HT1080 (cell line): ENCODE measurements at regions not wholly inside any gene's neighbourhood (a gene's known extent, or its start where the extent isn't known, plus 50 kb on each side); places are given as distances from the start of the nearest gene placed in this dataset.
"Not testable (repeated sequence)": the region's sequence is repeated elsewhere in the genome, so short reads cannot be mapped to it uniquely, and the experiment has no call there.

ENCODE experiments used
- DNase-seq: peaks from one replicate; pipeline ENCODE4 v3.0.0-alpha.2; 2015; ENCODE audit warnings: low read depth

DNA sequence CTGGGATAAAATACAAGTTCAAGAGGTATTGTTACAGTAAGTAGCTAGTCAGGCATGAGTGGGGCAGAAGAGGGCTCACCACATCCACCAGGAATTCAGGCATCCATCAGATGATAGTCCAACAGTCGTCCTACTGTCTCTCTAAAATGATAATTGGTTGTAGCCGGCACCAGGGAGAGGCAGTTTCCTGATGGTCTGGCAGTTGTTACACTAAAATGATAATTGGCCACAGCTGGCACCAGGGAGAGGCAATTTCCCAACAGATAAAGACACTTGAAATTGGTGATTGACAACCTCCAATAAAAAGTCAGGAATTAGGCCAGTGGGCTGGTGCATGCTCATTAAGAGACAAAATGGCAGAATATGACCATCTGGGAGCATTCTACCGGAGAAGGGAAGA, 545.8 kb downstream of the AMY1C start:
- no peak for DNase-seq

DNA sequence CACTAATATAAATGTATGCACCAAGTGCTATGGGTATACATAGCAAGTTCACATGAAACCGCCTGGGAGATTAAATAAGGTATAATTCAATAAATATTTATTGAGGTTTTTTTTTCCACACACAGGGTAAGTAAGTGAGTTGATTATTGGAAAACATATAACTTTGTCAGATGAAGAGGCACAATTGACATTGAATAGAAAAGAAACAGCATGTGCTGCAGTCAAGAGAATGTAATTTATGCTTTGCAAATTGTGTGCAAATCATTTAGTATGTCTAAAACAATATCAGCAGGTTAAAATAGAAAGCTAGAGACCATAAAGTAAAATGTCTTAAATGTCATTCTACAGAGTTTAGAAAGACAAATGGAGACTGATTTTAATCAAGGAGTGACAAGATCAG, 560.0 kb downstream of the AMY1C start:
- no peak for DNase-seq

DNA sequence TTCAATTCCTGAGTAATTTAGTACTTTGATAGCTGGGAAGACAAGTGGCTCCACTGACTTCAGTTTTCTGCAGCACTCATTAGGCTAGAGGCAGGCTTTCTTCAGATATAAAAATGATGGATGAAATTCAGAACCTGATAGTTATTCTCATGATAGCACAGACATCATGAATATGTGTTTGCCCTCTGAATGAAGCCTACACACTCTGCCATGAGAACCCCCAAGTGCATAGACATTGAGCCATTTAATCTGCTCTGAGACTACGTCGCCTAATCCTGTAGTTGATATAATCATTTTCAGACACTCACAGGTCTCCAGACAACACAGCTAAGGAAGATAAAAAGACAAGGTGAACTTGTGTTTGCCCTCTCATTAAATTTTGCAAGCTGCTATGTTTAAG, 566.1 kb downstream of the AMY1C start:
- DNase-seq, result no peak

DNA sequence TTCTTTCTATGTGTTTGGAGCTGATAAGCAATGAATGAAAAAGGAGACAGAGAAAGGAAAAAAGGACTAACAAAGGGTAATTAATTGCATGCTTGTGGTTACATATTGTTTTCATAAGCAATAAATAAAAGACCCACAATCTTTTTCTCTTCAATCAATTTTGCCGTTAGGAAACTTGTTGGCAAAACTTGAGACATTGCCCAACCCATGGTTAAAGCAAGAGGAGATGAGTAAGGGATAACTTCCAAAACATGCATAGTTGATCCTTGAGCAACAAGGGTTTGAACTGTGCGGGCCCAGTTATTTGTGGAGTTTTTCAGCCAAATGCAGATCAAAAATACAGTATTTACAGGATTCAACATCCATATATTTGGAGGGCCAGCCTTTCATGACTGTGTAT, 572.4 kb downstream of the AMY1C start:
- no peak for DNase-seq

DNA sequence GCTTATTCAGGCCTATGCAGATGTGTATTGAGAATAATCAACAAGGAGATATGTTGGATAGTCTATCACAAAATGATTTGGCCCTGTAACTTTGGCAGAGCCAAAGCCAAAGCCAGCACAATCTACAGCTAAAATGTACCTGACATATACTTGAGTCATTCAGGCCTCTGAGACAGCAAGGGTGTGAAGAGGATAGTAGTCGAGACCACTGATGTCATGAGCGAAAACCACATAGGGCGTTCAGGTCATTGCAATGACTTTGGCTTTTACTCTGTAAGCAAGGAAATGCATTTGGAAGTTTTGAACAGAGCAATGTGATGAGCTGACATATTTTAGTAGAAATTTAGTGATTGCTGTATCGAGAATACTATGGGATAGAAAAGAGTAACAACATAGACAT, 579.6 kb downstream of the AMY1C start:
- peak; percentile 61 for DNase-seq

DNA sequence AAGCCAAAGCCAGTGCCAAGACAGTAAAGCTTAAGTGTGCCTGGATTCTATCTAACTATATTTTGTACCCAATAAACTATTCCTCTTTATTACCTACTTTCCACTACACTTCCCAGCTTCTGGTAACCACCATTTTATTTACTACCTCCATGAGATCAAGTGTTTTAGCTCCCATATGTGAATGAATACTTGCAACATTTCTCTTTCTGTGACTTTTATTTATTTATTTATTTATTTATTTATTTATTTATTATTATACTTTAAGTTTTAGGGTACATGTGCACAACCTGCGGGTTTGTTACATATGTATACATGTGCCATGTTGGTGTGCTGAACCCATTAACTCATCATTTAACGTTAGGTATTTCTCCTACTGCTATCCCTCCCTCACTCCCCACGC, 582.1 kb downstream of the AMY1C start:
- no peak for DNase-seq

DNA sequence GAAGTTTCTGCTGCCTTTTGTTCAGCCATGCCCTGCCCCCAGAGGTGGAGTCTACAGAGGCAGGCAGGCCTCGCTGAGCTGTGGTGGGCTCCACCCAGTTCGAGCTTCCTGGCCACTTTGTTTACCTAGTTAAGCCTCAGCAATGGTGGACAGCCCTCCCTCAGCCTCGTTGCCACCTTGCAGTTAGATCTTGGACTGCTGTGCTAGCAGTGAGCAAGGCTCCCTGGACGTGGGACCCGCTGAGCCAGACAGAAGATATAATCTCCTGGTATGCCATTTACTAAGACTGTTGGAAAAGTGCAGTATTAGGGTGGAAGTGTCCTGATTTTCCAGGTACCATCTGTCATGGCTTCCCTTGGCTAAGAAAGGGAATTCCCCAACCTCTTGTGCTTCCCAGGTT, 588.2 kb downstream of the AMY1C start:
- DNase-seq, result not testable (repeated sequence)

DNA sequence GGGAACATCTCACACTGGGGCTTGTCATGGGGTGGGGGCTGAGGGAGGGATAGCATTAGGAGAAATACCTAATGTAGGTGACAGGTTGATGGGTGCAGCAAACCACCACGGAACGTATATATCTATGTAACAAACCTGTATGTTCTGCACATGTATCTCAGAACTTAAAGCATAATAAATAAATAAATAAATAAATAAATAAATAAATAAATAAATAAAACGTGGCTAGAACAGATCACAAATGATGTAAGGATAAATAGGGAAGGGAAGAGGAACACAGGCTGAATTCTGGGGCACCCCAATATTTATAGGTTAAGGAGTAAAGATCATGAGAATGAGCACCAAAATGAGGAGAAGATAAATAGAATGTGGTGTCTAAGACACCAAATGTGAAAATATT, 592.2 kb downstream of the AMY1C start:
- DNase-seq, result no peak

DNA sequence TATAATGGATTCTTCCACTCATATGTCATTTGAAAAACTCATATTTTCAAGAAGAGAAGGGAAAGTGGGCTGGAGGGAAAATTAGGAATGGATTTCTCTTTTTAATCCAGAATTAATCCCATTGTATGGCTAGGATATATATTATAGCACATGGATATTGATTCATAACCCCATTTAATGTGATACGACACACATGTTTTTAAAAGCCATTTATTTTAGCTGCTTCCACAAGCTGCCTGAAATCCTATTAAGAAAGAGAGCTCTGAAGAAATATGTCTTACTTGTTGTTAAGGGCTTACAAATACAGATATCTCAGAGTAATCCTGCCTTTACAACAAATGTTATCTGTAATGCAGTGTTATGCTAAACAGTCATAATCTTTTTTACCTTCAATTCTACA, 598.6 kb downstream of the AMY1C start:
- no peak for DNase-seq

DNA sequence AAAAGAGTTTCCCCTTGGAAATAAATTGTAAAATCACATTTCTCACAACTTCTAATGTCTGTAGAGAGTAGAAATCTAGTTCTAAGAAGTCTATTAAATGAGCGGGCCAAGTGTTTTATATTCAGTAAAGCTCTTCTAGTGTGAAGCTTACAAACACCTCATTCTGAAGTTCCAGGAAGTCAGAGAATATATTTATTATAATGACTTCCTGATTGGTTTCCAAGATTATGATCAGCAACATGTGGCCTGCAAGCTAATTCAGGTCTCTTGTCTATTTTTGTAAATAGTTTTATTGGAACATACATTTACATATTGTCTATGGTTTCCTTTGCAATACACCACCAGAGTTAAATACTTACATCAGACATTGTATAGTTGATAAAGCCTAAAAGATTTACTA, 603.9 kb downstream of the AMY1C start:
- no peak for DNase-seq

DNA sequence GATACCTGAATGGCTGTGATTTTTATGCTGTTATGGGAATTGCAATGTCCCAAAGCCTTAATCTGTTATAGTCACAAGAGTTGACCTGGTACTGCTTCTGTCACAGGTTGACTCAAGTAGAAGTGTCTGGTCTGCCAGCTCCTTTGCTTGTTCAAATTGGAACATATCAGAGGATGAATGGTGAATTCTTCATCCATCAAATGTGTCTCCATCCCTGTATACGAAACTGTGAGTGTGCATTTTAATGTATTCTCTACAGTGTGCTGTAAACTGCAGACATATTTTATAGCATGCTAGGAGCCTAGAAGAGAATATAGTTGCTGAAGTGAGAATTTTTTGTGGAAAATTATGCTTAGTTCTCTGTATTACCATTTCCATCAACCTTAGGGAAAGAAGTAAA, 608.4 kb downstream of the AMY1C start:
- no peak for DNase-seq

DNA sequence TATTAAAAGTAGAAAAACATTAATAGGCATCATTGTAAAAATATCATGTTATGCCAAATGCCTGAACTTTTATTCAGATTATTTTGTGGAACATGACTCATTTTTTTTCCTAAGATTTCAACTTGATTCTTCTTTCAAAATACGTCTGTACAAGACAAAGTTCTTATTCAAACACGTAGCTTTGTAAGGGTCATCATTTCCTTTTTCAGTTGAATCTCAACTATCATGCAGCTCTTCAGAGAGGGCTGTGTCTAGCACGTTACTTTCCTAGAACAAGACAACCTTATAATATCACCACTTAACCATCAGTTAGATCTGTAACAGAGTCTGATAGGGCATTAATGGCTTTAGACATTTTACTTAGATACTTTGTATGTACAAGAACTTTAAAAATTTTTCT, 608.9 kb downstream of the AMY1C start:
- DNase-seq, result no peak

DNA sequence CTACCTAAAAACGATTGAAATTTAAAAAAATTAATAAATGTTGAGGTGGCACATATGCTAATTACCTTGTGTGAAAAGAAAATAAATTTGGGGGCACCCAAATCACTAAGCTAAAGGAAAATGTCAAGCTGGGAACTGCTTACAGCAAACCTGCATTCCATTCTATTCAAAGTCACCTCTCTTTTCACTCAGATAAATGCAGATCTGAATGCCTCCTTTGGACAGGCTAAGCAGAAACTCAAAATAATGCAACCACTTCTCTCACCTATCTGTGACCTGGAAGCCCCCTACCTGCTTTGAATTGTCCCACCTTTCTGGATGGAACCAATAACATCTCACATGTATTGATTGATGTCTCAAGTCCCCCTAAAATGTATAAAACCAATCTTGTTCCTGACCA, 628.7 kb downstream of the AMY1C start:
- no peak for DNase-seq

DNA sequence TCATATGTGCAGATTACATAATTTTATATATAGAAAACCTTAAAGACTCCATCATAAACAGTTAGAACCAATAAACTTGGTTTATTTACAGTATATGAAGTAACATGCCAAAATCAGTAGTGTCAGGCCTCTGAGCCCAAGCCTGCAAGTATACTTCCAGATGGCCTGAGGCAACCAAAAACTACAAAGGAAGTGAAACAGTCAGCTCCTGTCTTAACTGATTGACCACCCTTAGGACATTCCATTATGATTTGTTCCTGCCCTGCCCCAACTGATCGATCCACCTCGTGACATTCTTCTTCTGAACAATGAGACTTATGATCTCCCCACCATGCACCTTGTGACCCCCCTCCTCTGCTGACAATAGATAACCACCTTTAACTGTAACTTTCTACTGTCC, 630.3 kb downstream of the AMY1C start:
- DNase-seq, result peak; percentile 62

DNA sequence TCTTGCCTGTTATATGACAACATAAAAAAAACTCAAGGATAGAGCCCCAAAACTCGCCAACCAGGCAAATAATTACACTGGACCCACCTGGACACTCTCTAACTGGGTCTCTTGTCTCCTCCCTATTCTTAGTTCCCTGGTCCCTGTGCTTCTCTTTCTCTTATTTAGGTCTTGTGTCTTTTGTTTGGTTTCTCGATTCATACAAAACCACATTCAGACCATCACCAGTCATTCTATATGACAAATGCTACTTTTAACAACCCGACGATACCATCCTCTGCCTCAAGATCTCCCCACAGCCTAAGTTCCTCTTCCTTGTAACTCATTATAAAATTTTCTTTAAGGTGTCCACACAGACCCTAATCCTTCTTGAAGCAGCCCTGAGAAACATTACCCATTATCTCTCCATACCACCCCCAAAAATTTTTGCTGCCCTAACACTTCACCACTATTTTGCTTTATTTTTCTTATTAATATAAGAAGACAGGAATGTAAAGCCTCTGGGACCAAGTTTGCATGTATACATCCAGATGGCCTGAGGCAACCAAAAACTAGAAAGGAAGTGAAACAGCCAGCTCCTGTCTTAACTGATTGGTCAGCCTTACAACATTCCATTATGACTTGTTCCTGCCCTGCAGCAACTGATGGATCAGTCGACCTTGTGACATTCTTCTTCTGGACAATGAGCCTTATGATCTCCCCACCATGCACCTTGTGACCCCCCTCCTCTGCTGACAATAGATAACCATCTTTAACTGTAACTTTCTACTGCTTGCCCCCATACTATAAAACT, 638.2 kb downstream of the AMY1C start:
- peak; percentile 5 for DNase-seq

DNA sequence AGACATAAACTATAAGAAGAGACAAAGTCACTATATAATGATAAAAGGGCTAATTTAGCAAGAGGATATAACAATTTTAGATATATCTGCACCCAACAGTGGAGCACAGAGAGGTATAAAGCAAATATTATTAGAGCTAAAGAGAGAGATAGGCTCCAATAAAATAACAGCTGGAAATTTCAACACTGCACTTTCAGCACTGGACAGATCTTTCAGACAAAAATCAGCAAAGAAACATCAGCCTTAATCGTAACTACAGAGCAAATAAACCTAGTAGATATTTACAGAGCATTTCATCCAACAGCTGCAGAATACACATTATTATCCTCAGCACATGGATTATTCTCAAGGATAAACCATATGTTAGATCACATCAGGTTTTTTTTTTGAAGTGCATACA, 642.9 kb downstream of the AMY1C start:
- DNase-seq, result no peak

DNA sequence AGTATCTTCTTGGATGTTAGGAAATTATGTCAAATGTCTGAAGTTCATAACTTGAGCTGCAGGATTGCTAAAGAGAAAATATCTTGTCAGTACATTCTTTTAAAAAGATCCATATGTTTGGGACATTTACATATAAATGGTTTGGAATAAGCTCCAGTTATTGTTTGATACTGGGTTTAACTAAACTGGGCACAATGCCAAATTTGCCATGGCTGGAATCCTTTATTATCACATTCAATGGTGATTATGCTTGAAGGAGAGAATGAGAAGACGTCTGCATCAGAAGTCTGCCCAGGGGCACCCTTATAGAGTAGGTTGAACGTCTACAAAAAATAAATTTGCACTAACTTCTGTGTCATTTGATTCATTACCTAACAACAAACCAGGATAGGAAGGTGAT, 652.5 kb downstream of the AMY1C start:
- DNase-seq, result no peak

DNA sequence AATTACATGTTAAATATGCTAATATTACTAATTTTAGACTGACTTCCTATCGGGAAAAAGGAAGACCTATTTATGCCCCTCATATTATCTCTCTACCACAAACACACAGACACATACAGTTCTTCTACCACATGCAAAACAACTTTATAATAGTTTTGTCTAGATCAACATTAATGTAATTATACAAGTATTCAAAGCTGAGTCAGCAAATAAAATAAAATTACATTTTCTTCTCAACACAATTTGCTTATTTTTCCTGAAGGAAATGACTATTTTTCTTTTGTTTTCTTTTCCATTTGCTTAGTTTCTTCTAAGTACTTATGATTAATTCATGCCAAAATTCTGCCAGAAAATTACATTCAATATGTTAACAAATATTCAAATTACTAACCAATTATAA, 654.2 kb downstream of the AMY1C start:
- DNase-seq, result no peak

DNA sequence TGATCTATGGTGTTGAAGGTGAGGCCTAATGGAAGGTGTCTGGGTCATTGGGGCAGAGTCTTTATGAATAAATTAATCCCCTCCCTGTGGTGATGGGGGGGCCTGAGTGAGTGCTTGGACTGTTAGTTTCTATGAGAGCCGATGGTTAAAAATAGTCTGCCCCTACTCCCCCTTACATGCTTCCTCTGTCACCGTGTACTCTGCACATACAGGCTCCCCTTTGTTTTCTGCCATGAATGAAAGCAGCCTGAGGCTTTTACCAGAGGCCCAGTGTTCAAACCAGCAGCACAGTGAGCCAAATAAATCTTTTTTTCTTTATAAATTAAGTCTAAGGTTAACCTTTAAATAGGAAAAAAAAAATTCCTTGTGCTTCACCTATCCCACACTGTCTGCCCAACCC, 657.0 kb downstream of the AMY1C start:
- DNase-seq, result peak; percentile 4

DNA sequence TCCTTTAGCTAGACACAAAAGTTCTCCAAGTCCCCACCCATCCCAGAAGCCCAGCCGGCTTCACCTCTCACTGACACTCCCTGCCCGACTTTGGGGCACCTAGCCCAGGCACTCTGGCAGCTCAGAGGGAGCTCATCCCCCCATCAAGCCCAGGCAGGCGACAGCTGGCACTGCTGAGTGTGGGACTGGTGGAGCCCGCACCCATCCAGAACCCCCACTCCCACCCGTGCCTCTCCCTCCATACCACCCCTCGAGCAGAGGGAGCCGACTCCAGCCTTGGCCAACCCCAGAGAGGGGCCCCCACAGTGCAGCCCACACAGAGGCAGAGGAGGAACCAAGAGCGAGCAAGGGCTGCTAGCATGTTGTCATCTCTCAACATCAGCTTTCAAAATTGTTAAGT, 658.6 kb downstream of the AMY1C start:
- DNase-seq, result no peak

DNA sequence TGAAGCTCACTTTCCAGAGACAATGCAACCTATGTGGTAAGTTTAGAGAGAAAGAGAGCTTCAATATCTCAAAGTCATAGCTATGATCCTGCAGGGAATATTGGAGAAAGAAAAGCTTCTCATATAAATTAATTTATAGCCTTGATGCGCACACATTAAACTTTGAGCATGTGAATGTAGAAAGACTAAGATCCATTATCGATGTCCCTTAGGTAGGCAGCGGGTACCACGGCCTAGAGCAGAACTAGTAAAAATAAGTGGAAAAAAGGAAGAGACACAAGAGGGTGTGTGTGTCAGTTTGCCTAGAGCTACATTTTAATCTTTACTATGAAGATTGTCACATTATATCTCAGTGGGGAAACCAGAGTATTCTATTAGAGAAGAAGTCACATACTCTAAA, 685.6 kb downstream of the AMY1C start:
- DNase-seq, result no peak

DNA sequence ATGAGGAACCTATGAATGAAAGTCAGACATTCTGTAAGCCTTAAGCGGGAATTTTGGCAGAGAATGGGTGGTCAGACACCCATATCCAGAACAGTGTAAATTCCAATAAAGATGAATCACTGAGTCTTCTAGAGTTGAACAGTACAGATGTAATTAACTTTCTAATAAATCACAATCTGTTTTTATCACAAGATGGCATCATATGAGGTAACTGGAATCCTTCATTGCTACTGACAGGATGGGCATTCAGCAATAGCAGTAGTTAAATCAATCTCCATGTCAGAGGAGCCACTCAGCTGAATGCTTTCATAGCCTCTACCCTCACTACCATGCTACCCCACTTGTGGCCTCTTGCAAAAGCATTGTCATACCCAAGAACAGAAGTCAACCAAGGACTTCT, 690.3 kb downstream of the AMY1C start:
- no peak for DNase-seq

DNA sequence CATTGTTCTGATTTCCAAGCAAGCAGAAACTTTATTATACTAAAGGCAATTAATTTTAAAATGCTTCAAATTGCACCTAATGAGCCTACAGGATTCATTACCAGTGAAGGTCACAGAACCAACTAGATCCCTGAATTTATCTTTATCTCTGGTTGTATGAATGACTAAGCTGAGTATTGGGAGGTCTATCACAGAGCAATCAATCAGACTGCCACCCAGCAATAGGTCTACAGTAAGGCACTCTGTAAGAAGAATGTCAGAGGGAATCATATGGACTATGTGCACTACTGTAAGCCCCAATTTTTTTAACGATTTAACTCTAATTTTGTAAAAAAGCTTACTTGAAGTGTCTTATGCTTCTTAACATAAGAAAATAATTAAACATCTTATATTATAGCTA, 707.0 kb downstream of the AMY1C start:
- no peak for DNase-seq

DNA sequence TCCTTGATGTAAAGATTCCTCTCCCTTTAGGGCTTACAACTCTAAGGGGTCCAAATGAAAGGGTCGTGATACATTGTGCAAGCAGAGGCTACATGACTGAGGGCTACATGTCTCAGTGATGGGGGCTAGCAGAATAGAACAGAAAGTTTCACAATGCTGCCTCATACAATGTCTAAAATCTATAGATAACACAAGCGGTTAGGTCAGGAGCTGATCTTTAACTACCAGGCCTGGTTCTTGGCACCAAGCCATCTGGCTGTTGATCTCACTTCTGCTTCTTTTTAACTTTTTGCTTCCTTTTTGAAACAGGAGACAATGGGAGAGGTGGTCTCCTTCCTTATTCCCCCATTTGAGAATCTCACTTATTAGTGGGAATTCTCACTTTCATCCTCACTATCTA, 710.2 kb downstream of the AMY1C start:
- no peak for DNase-seq
